H9 (cell line): ENCODE measurements at regions not wholly inside any gene's neighbourhood (a gene's known extent, or its start where the extent isn't known, plus 50 kb on each side); places are given as distances from the start of the nearest gene placed in this dataset.

Source experiments
- DNase-seq: peaks from one replicate; pipeline ENCODE4 v3.0.0-alpha.2; 2017
- H2AFZ ChIP-seq: one replicate; pipeline ENCODE4 v1.6.1; 2013; ENCODE audit warnings: mild to moderate bottlenecking, low read length, control low read depth, moderate library complexity
- H2AK5ac ChIP-seq: 2 replicates; pipeline ENCODE4 v1.6.1; 2013; ENCODE audit warnings: low read length, control low read depth, mixed read lengths; ENCODE audit not compliant: insufficient read length
- H2BK120ac ChIP-seq: one replicate; pipeline ENCODE4 v1.6.1; 2013; ENCODE audit warnings: low read depth, mild to moderate bottlenecking, low read length, control low read depth, inconsistent platforms; ENCODE audit not compliant: poor library complexity, severe bottlenecking
- H2BK12ac ChIP-seq: 2 replicates; pipeline ENCODE4 v1.6.1; 2013; ENCODE audit warnings: low read length, control low read depth, mixed read lengths, low read depth; ENCODE audit not compliant: insufficient read length
- H2BK15ac ChIP-seq: 2 replicates; pipeline ENCODE4 v1.6.1; 2013; ENCODE audit warnings: low read depth, low read length, control low read depth
- H2BK20ac ChIP-seq: one replicate; pipeline ENCODE4 v1.6.1; 2013; ENCODE audit warnings: low read depth, mild to moderate bottlenecking, low read length, control low read depth, inconsistent platforms; ENCODE audit not compliant: poor library complexity, severe bottlenecking
- H2BK5ac ChIP-seq: 2 replicates; pipeline ENCODE4 v1.6.1; 2013; ENCODE audit warnings: low read length, control low read depth, mixed read lengths; ENCODE audit not compliant: insufficient read length
- H3K14ac ChIP-seq: 2 replicates; pipeline ENCODE4 v1.6.1; 2013; ENCODE audit warnings: low read length, control low read depth; ENCODE audit not compliant: insufficient read depth
- H3K18ac ChIP-seq: 2 replicates; pipeline ENCODE4 v1.6.1; 2013; ENCODE audit warnings: low read depth, mild to moderate bottlenecking, mixed read lengths, low read length, control low read depth; ENCODE audit not compliant: insufficient read length
- H3K23ac ChIP-seq: 2 replicates; pipeline ENCODE4 v1.6.1; 2013; ENCODE audit warnings: low read length, control low read depth, mixed read lengths, low read depth; ENCODE audit not compliant: insufficient read length
- H3K23me2 ChIP-seq: 2 replicates; pipeline ENCODE4 v1.6.1; 2013; ENCODE audit warnings: low read depth, mild to moderate bottlenecking, mixed read lengths, low read length, control low read depth; ENCODE audit not compliant: insufficient read length, poor library complexity, severe bottlenecking
- H3K27ac ChIP-seq: 2 replicates; pipeline ENCODE4 v1.5.1; 2013; ENCODE audit warnings: low read length, control low read depth, mixed read lengths, low read depth; ENCODE audit not compliant: insufficient read length
- H3K27me3 ChIP-seq: 2 replicates; pipeline ENCODE4 v1.6.1; 2013; ENCODE audit warnings: low read length, control low read depth, inconsistent platforms; ENCODE audit not compliant: insufficient read depth
- H3K4ac ChIP-seq: 2 replicates; pipeline ENCODE4 v1.6.1; 2013; ENCODE audit warnings: low read depth, mild to moderate bottlenecking, control low read depth, inconsistent platforms, low read length, moderate library complexity
- H3K4me1 ChIP-seq: 2 replicates; pipeline ENCODE4 v1.6.1; 2013; ENCODE audit warnings: low read length, control low read depth, inconsistent platforms; ENCODE audit not compliant: insufficient read depth
- H3K4me2 ChIP-seq: 2 replicates; pipeline ENCODE4 v1.6.1; 2013; ENCODE audit warnings: low read length, control low read depth, mixed read lengths; ENCODE audit not compliant: insufficient read length, insufficient read depth
- H3K56ac ChIP-seq: 2 replicates; pipeline ENCODE4 v1.6.1; 2013; ENCODE audit warnings: low read depth, mild to moderate bottlenecking, mixed read lengths, low read length, control low read depth; ENCODE audit not compliant: insufficient read length
- H3K79me1 ChIP-seq: 2 replicates; pipeline ENCODE4 v1.6.1; 2013; ENCODE audit warnings: low read depth, mild to moderate bottlenecking, moderate library complexity, low read length, control low read depth, inconsistent platforms; ENCODE audit not compliant: insufficient read depth, poor library complexity, severe bottlenecking
- H3K79me2 ChIP-seq: 2 replicates; pipeline ENCODE4 v1.6.1; 2013; ENCODE audit warnings: low read length, control low read depth, inconsistent platforms; ENCODE audit not compliant: insufficient read depth
- H3K9ac ChIP-seq: 2 replicates; pipeline ENCODE4 v1.6.1; 2013; ENCODE audit warnings: low read length, control low read depth, mixed read lengths; ENCODE audit not compliant: insufficient read length; ENCODE audit errors: extremely low read depth
- H3K9me3 ChIP-seq: one replicate; pipeline ENCODE4 v1.6.1; 2013; ENCODE audit warnings: low read depth, low read length, inconsistent platforms; ENCODE audit not compliant: control insufficient read depth
- H3T11ph ChIP-seq: one replicate; pipeline ENCODE4 v1.6.1; 2013; ENCODE audit warnings: mild to moderate bottlenecking, low read length, control low read depth, inconsistent platforms
- H4K20me1 ChIP-seq: one replicate; pipeline ENCODE4 v1.6.1; 2013; ENCODE audit not compliant: control insufficient read depth, insufficient read length, insufficient read depth
- H4K5ac ChIP-seq: 2 replicates; pipeline ENCODE4 v1.6.1; 2013; ENCODE audit warnings: low read depth, mild to moderate bottlenecking, mixed read lengths, low read length, control low read depth; ENCODE audit not compliant: insufficient read length
- H4K8ac ChIP-seq: replicated peaks from 2 replicates; pipeline ENCODE4 v1.6.1; 2013; ENCODE audit warnings: low read length, control low read depth, mixed read lengths, low read depth; ENCODE audit not compliant: insufficient read length
- H4K91ac ChIP-seq: 2 replicates; pipeline ENCODE4 v1.6.1; 2013; ENCODE audit warnings: low read depth, mild to moderate bottlenecking, moderate library complexity, mixed read lengths, low read length, control low read depth; ENCODE audit not compliant: insufficient read length
- H3K27ac Mint-ChIP-seq, 3 experiments: 2 replicates in 2 of 3; 3 replicates in 1 of 3; pipeline ENCODE4 v1.8.0; 2020 to 2021; ENCODE audit warnings: mixed read lengths in 3 of 3, mild to moderate bottlenecking in 1 of 3, moderate library complexity in 1 of 3
- H3K27me3 Mint-ChIP-seq: 2 replicates; pipeline ENCODE4 v1.8.0; 2021; ENCODE audit warnings: low read depth, mild to moderate bottlenecking, moderate library complexity, mixed read lengths
- H3K36me3 Mint-ChIP-seq, 3 experiments: 2 replicates in 2 of 3; 3 replicates in 1 of 3; pipeline ENCODE4 v1.8.0; 2020 to 2021; ENCODE audit warnings: low read depth in 3 of 3, mixed read lengths in 3 of 3; ENCODE audit not compliant: insufficient read depth in 1 of 3
- H3K4me1 Mint-ChIP-seq, 2 experiments: 2 replicates each; pipeline ENCODE4 v1.8.0; 2020; ENCODE audit warnings: mixed read lengths in 2 of 2
- H3K4me3 Mint-ChIP-seq, 2 experiments: 2 replicates in 1 of 2; 3 replicates in 1 of 2; pipeline ENCODE4 v1.8.0; 2020 to 2021; ENCODE audit warnings: mild to moderate bottlenecking in 2 of 2, mixed read lengths in 2 of 2, moderate library complexity in 1 of 2
- H3K9me3 Mint-ChIP-seq, 2 experiments: 2 replicates in 1 of 2; 3 replicates in 1 of 2; pipeline ENCODE4 v1.8.0; 2020; ENCODE audit warnings: mild to moderate bottlenecking in 2 of 2, mixed read lengths in 2 of 2, moderate library complexity in 1 of 2
- WGBS: extraction: QIAGEN DNeasy Blood & Tissue Kit; methylation state at CpG from one replicate; pipeline ENCODE4 v1.1.7; 2013; ENCODE audit warnings: missing lambda C conversion rate, low lambda C conversion rate, mixed read lengths; ENCODE audit not compliant: insufficient read length; ENCODE audit errors: extremely low coverage; 5-methylcytosine and 5-hydroxymethylcytosine counted together
- TF ChIP-seq, protein P1 (sequence below): fragments of 200-600 bp; sonication (generic); conservative IDR thresholded peaks from 3 replicates; pipeline ENCODE4 v1.8.0; 2021; ENCODE audit warnings: antibody characterized with exemption, mild to moderate bottlenecking

DNA sequence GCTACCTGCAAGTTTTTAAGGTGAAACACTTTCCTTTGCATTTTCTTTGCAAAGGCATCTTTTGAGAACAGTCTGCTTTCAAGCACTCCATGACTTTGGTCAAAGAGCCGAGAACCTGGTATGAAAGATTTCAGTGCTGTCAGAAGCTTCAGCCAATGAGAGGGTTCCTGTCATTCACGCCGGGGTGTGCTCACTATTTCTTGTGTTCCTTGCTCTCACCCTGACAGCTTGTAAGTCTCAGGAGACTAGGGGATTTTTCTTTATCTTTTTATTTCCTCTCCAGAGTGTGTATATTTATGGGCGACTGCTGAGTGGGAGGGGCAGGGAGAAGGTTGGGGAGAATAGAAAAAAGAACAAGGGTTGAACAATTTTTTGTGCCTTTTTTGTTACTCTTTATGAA, 334.0 kb downstream of the PSAT1 start:
- H3K36me3 Mint-ChIP-seq: no peaks in the 10 kb centered on the region
- no peaks in the 10 kb centered on the region for H3K79me2 ChIP-seq
- TF ChIP-seq, protein P1, sequence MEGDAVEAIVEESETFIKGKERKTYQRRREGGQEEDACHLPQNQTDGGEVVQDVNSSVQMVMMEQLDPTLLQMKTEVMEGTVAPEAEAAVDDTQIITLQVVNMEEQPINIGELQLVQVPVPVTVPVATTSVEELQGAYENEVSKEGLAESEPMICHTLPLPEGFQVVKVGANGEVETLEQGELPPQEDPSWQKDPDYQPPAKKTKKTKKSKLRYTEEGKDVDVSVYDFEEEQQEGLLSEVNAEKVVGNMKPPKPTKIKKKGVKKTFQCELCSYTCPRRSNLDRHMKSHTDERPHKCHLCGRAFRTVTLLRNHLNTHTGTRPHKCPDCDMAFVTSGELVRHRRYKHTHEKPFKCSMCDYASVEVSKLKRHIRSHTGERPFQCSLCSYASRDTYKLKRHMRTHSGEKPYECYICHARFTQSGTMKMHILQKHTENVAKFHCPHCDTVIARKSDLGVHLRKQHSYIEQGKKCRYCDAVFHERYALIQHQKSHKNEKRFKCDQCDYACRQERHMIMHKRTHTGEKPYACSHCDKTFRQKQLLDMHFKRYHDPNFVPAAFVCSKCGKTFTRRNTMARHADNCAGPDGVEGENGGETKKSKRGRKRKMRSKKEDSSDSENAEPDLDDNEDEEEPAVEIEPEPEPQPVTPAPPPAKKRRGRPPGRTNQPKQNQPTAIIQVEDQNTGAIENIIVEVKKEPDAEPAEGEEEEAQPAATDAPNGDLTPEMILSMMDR: no peak
- H3K9me3 Mint-ChIP-seq: no peaks in the 10 kb centered on the region
- no peaks in the 10 kb centered on the region for H3K27me3 Mint-ChIP-seq
- no peak overlapping the region for H4K91ac ChIP-seq
- no peak overlapping the region for H2AFZ ChIP-seq
- H3K4ac ChIP-seq: no peak overlapping the region
- H3K4me3 Mint-ChIP-seq: no peak overlapping the region
- no peaks in the 10 kb centered on the region for H3K9me3 ChIP-seq
- H4K20me1 ChIP-seq: no peaks in the 10 kb centered on the region
- H4K8ac ChIP-seq: no peak overlapping the region
- H3K79me1 ChIP-seq: no peaks in the 10 kb centered on the region
- no peak overlapping the region for H2BK12ac ChIP-seq
- no peak overlapping the region for H2AK5ac ChIP-seq
- H3K27ac Mint-ChIP-seq: no peak overlapping the region
- no peak overlapping the region for H2BK5ac ChIP-seq
- WGBS: no CpG with 5 or more reads among the region's 4 CpGs
- no peak overlapping the region for H4K5ac ChIP-seq
- H3K14ac ChIP-seq: no peak overlapping the region
- no peak overlapping the region for H3K18ac ChIP-seq
- H3K4me1 ChIP-seq: no peaks in the 10 kb centered on the region
- no peak overlapping the region for H3K4me2 ChIP-seq
- DNase-seq: no peak
- no peak overlapping the region for H3K9ac ChIP-seq
- no peak overlapping the region for H2BK120ac ChIP-seq
- H3K27ac ChIP-seq: no peak overlapping the region
- no peak overlapping the region for H3T11ph ChIP-seq
- H3K4me1 Mint-ChIP-seq: no peaks in the 10 kb centered on the region
- no peak overlapping the region for H2BK15ac ChIP-seq
- H2BK20ac ChIP-seq: no peak overlapping the region
- no peak overlapping the region for H3K23ac ChIP-seq
- H3K56ac ChIP-seq: no peak overlapping the region
- H3K27me3 ChIP-seq: no peaks in the 10 kb centered on the region
- no peaks in the 10 kb centered on the region for H3K23me2 ChIP-seq
